GM12892 (cell line): ENCODE measurements at regions not wholly inside any gene's neighbourhood (a gene's known extent, or its start where the extent isn't known, plus 50 kb on each side); places are given as distances from the start of the nearest gene placed in this dataset.

Source experiments
- POLR2A ChIP-seq: IDR thresholded peaks from 2 replicates; pipeline ENCODE4 v1.6.1; 2011; ENCODE audit warnings: low read depth, low read length, control low read depth
- POLR2AphosphoS5 ChIP-seq: IDR thresholded peaks from 2 replicates; pipeline ENCODE4 v1.6.1; 2011; ENCODE audit warnings: low read depth, low read length, control low read depth
- TAF1 ChIP-seq: IDR thresholded peaks from 2 replicates; pipeline ENCODE4 v1.6.1; 2011; ENCODE audit warnings: low read depth, mild to moderate bottlenecking, control low read depth, low read length, borderline replicate concordance

- TF ChIP-seq POLR2A, result no peak
- no peak for TF ChIP-seq TAF1
- no peak for TF ChIP-seq POLR2AphosphoS5
These were observed 780.8 kb upstream of the GCFC2 start for GRCh38 chr2:76491503-76491902.
